ENCODE measurements at regions not wholly inside any gene's neighbourhood (a gene's known extent, or its start where the extent isn't known, plus 50 kb on each side); places are given as distances from the start of the nearest gene placed in this dataset.
"Not testable (repeated sequence)": the region's sequence is repeated elsewhere in the genome, so short reads cannot be mapped to it uniquely, and the experiment has no call there.

DNA sequence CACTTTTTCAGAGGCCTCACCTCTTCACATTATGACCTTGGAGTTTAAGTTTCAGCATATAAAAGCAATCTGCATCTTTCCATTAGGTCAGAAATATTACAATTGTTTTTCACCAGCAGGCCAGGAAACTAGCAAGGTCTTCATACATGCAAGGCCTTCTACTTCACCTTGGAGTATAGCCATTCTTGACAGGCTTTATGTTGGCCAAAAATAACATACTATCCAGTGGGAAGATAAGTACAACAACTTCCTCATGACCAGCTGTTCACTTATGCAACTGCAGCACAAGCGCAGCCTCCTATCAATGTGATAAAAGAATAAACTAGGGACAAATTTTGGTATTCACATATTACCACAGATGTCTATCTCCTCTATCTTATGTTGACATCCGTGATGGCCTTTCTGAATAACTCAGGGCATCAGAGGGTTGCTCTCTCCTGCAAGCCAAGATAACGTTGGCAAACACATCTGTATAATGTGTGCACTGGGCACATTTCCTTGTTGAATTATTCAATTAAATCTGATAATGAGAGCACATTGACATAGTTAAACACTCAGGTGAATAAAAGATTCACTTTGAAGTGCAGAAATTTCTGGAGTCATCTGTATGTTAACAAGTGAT is 239.8 kb downstream of the FZD1 start:
- no peaks in the 10 kb centered on the region for H3K27me3 ChIP-seq (replicated peaks; ENCODE audit: insufficient read depth)

GRCh38 chr7:91504919-91505318 is 240.7 kb downstream of the FZD1 start:
- no peaks in the 10 kb centered on the region for H3F3A ChIP-seq (ENCODE audit: insufficient read depth)
- no peak overlapping the region for H3K4me2 ChIP-seq (ENCODE audit: unreplicated experiment)
- no peak overlapping the region for H3K9ac ChIP-seq
- in situ Hi-C loops (cut with MboI) = no loop called here
- no peak overlapping the region for H3K4me3 ChIP-seq
- no peaks in the 10 kb centered on the region for H3K79me2 ChIP-seq (ENCODE audit: insufficient read depth)
- WGBS, 2 experiments (ENCODE audit: low coverage in 1 of 2, low lambda C conversion rate in 2 of 2, missing lambda C conversion rate in 2 of 2) = 13 to 14% methylated on average over 2 of the region's 2 CpGs
- no peaks in the 10 kb centered on the region for H4K20me1 ChIP-seq (ENCODE audit: insufficient read depth)
- no peaks in the 10 kb centered on the region for H3K9me2 ChIP-seq (ENCODE audit: insufficient read depth)
- H3K9me3 ChIP-seq (ENCODE audit: low read depth) = no peaks in the 10 kb centered on the region
- DNase-seq = no peak
- no peaks in the 10 kb centered on the region for H3K27me3 ChIP-seq (replicated peaks; ENCODE audit: insufficient read depth)
- H3K36me3 ChIP-seq (ENCODE audit: low read depth) = no peaks in the 10 kb centered on the region
- no peaks in the 10 kb centered on the region for H3K4me1 ChIP-seq (ENCODE audit: insufficient read depth)
- H2AFZ ChIP-seq = no peak overlapping the region
- no peak overlapping the region for H3K27ac ChIP-seq
- TF ChIP-seq EZH2phosphoT487 (IDR thresholded peaks at IDR 0.05; ENCODE audit: insufficient read depth, low read depth) = no peak
- TF ChIP-seq EZH2 (IDR thresholded peaks at IDR 0.05; ENCODE audit: insufficient read depth, poor library complexity, severe bottlenecking) = no peak

More for the DNA sequence above, 239.8 kb downstream of the FZD1 start:
- H3K79me2 ChIP-seq (ENCODE audit: insufficient read depth) = no peaks in the 10 kb centered on the region
- no peak overlapping the region for H3K4me2 ChIP-seq (ENCODE audit: unreplicated experiment)
- H4K20me1 ChIP-seq (ENCODE audit: insufficient read depth) = no peaks in the 10 kb centered on the region
- H3K9ac ChIP-seq = no peak overlapping the region
- no peaks in the 10 kb centered on the region for H3F3A ChIP-seq (ENCODE audit: insufficient read depth)
- TF ChIP-seq EZH2 (IDR thresholded peaks at IDR 0.05; ENCODE audit: insufficient read depth, poor library complexity, severe bottlenecking) = no peak
- TF ChIP-seq EZH2phosphoT487 (IDR thresholded peaks at IDR 0.05; ENCODE audit: insufficient read depth, low read depth) = no peak
- no peaks in the 10 kb centered on the region for H3K36me3 ChIP-seq (ENCODE audit: low read depth)
- H3K27ac ChIP-seq = no peak overlapping the region
- 30 to 45% methylated on average over 3 of the region's 3 CpGs for WGBS, 2 experiments (ENCODE audit: low coverage in 1 of 2, low lambda C conversion rate in 2 of 2, missing lambda C conversion rate in 2 of 2)
- no peak for DNase-seq
- in situ Hi-C loops (cut with MboI) = no loop called here
- no peaks in the 10 kb centered on the region for H3K9me2 ChIP-seq (ENCODE audit: insufficient read depth)
- H3K4me1 ChIP-seq (ENCODE audit: insufficient read depth) = no peaks in the 10 kb centered on the region
- no peak overlapping the region for H2AFZ ChIP-seq
- H3K4me3 ChIP-seq = no peak overlapping the region
- no peaks in the 10 kb centered on the region for H3K9me3 ChIP-seq (ENCODE audit: low read depth)

DNA sequence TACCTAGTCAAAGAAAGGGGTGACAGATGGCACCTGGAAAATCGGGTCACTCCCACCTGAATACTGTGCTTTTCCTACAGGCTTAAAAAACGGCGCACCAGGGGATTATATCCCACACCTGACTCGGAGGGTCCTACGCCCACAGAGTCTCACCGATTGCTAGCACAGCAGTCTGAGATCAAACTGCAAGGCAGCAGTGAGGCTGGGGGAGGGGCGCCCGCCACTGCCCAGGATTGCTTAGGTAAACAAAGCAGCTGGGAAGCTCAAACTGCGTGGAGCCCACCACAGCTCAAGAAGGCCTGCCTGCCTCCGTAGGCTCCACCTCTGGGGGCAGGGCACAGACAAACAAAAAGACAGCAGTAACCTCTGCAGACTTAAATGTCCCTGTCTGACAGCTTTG is 242.7 kb downstream of the FZD1 start:
- H4K20me1 ChIP-seq (ENCODE audit: insufficient read depth); H3K27me3 ChIP-seq (replicated peaks; ENCODE audit: insufficient read depth); H3K79me2 ChIP-seq (ENCODE audit: insufficient read depth); H3K9me3 ChIP-seq (ENCODE audit: low read depth); H3K4me3 ChIP-seq; H3K27ac ChIP-seq; H3K9me2 ChIP-seq (ENCODE audit: insufficient read depth); H3K36me3 ChIP-seq (ENCODE audit: low read depth); H2AFZ ChIP-seq; in situ Hi-C loops (cut with MboI); H3K4me1 ChIP-seq (ENCODE audit: insufficient read depth); H3K9ac ChIP-seq; H3K4me2 ChIP-seq (ENCODE audit: unreplicated experiment); H3F3A ChIP-seq (ENCODE audit: insufficient read depth); DNase-seq: not testable (repeated sequence)
- WGBS, 2 experiments (ENCODE audit: low coverage in 1 of 2, low lambda C conversion rate in 2 of 2, missing lambda C conversion rate in 2 of 2) = 61 to 63% methylated on average over 10 of the region's 10 CpGs

DNA sequence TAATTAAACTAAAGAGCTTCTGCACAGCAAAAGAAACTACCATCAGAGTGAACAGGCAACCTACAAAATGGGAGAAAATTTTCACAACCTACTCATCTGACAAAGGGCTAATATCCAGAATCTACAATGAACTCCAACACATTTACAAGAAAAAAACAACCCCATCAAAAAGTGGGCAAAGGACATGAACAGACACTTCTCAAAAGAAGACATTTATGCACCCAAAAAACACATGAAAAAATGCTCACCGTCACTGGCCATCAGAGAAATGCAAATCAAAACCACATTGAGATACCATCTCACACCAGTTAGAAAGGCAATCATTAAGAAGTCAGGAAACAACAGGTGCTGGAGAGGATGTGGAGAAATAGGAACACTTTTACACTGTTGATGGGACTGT is 247.6 kb downstream of the FZD1 start:
- H2AFZ ChIP-seq; H3K36me3 ChIP-seq (ENCODE audit: low read depth); H3K4me3 ChIP-seq; H3K9me3 ChIP-seq (ENCODE audit: low read depth); H3K4me1 ChIP-seq (ENCODE audit: insufficient read depth); H3K9me2 ChIP-seq (ENCODE audit: insufficient read depth); H4K20me1 ChIP-seq (ENCODE audit: insufficient read depth); H3K4me2 ChIP-seq (ENCODE audit: unreplicated experiment); in situ Hi-C loops (cut with MboI); H3K27ac ChIP-seq; H3K79me2 ChIP-seq (ENCODE audit: insufficient read depth); H3F3A ChIP-seq (ENCODE audit: insufficient read depth); H3K27me3 ChIP-seq (replicated peaks; ENCODE audit: insufficient read depth); DNase-seq; H3K9ac ChIP-seq: not testable (repeated sequence)
- WGBS, 2 experiments (ENCODE audit: low coverage in 1 of 2, low lambda C conversion rate in 2 of 2, missing lambda C conversion rate in 2 of 2) = 0 to 4% methylated on average over 1 of the region's 1 CpG

DNA sequence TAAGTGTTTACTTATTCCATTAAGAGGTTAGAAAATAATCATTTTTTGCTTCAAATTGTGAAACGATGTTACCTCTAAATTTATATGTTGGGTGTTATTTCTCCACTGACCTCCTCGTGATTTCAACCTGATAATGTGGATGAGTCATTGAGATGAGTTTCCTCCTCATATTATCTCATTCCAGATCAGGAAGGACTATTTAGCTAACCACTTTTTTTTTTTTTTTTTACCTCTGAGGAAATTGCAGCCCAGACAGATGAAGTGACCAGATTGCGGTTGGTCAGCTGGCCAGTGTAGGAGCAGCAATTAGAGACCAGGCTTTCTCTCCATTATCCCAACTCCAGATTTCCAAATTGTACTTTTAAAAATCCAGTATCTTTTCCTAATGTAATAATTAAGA is 248.7 kb downstream of the FZD1 start:
- Histone ChIP-seq H3K4me2 (ENCODE audit: unreplicated experiment) (no peak overlapping the region), H3K9ac (no peak overlapping the region), H4K20me1 (ENCODE audit: insufficient read depth) (no peaks in the 10 kb centered on the region), H2AFZ (no peak overlapping the region), H3K4me3 (no peak overlapping the region), H3K9me2 (ENCODE audit: insufficient read depth) (no peaks in the 10 kb centered on the region), H3K79me2 (ENCODE audit: insufficient read depth) (no peaks in the 10 kb centered on the region), H3K27ac (no peak overlapping the region), H3F3A (ENCODE audit: insufficient read depth) (no peaks in the 10 kb centered on the region), H3K27me3 (replicated peaks; ENCODE audit: insufficient read depth) (no peaks in the 10 kb centered on the region), H3K9me3 (ENCODE audit: low read depth) (no peaks in the 10 kb centered on the region), H3K36me3 (ENCODE audit: low read depth) (no peaks in the 10 kb centered on the region), H3K4me1 (ENCODE audit: insufficient read depth) (no peaks in the 10 kb centered on the region)
- WGBS, 2 experiments (ENCODE audit: low coverage in 1 of 2, low lambda C conversion rate in 2 of 2, missing lambda C conversion rate in 2 of 2) = 60 to 65% methylated on average over 3 of the region's 3 CpGs
- DNase-seq = peak; percentile 9
- no peak for TF ChIP-seq EZH2 (IDR thresholded peaks at IDR 0.05; ENCODE audit: insufficient read depth, poor library complexity, severe bottlenecking)
- TF ChIP-seq EZH2phosphoT487 (IDR thresholded peaks at IDR 0.05; ENCODE audit: insufficient read depth, low read depth) = no peak
- in situ Hi-C loops (cut with MboI) = no loop called here

Measured in GM23248 (cell line).